ENCODE measurements at regions not wholly inside any gene's neighbourhood (a gene's known extent, or its start where the extent isn't known, plus 50 kb on each side); places are given as distances from the start of the nearest gene placed in this dataset.

GRCh38 chr13:31631746-31632145 lies 107.6 kb upstream of the RXFP2 start:
- H3K27ac ChIP-seq = no peak overlapping the region
- DNase-seq (no peak), ATAC-seq (no peak)
- H3K27me3 ChIP-seq = no peaks in the 10 kb centered on the region
- TF ChIP-seq CTCF (IDR thresholded peaks at IDR 0.05) (no peak), POLR2A (IDR thresholded peaks at IDR 0.05) (no peak)
- no peak overlapping the region for H3K4me3 ChIP-seq
- no peaks in the 10 kb centered on the region for H3K36me3 ChIP-seq
- intact Hi-C loops (cut with DNase I) = no loop called here
- no peaks in the 10 kb centered on the region for H3K4me1 ChIP-seq
- H3K9me3 ChIP-seq = no peaks in the 10 kb centered on the region

- Histone ChIP-seq H3K27me3 (no peaks in the 10 kb centered on the region), H3K4me1 (no peaks in the 10 kb centered on the region), H3K36me3 (no peaks in the 10 kb centered on the region), H3K9me3 (no peaks in the 10 kb centered on the region), H3K27ac (no peak overlapping the region), H3K4me3 (no peak overlapping the region)
- TF ChIP-seq CTCF (IDR thresholded peaks at IDR 0.05) (no peak), POLR2A (IDR thresholded peaks at IDR 0.05) (no peak)
- intact Hi-C loops (cut with DNase I) = no loop called here
- WGBS (ENCODE audit: insufficient coverage, low coverage, low lambda C conversion rate, missing lambda C conversion rate) = no CpG with 5 or more reads among the region's 1 CpG
- no peak for DNase-seq
- no peak for ATAC-seq
Measured at GRCh38 chr13:31638577-31638976, 100.7 kb upstream of the RXFP2 start.

GRCh38 chr13:31639443-31640163 lies 99.7 kb upstream of the RXFP2 start:
- intact Hi-C loops (cut with DNase I) = no loop called here
- TF ChIP-seq CTCF (IDR thresholded peaks at IDR 0.05) (no peak), POLR2A (IDR thresholded peaks at IDR 0.05) (no peak)
- Histone ChIP-seq H3K4me3 (no peak overlapping the region), H3K4me1 (no peaks in the 10 kb centered on the region), H3K9me3 (no peaks in the 10 kb centered on the region), H3K27ac (no peak overlapping the region), H3K36me3 (no peaks in the 10 kb centered on the region), H3K27me3 (no peaks in the 10 kb centered on the region)
- DNase-seq = no peak
- no peak for ATAC-seq
- WGBS (ENCODE audit: insufficient coverage, low coverage, low lambda C conversion rate, missing lambda C conversion rate) = 53% methylated on average over 5 of the region's 5 CpGs

DNA sequence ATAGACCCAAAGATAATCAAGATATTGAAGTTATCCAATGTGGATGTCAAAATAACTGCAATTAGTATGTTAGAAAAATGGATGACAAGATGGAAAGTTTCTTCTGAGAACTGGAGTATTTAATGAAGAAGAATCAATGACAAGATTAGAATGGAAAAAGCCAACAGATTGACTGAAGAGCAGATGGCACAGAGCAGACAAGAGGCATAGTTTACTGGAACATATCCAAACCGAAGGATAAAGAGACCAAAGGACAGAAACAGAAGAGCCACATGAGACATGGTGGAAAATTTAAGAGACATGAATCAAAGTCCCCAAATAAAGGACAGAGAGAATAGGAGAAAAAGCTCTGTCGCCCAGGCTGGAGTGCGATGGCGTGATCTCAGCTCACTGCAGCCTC lies 89.6 kb upstream of the RXFP2 start:
- Histone ChIP-seq H3K27ac (no peak overlapping the region), H3K36me3 (no peaks in the 10 kb centered on the region), H3K27me3 (no peaks in the 10 kb centered on the region), H3K9me3 (no peaks in the 10 kb centered on the region), H3K4me3 (no peak overlapping the region), H3K4me1 (no peaks in the 10 kb centered on the region)
- WGBS (ENCODE audit: insufficient coverage, low coverage, low lambda C conversion rate, missing lambda C conversion rate) = 79% methylated on average over 4 of the region's 4 CpGs
- DNase-seq (no peak), ATAC-seq (no peak)
- no peak for TF ChIP-seq POLR2A (IDR thresholded peaks at IDR 0.05)
- TF ChIP-seq CTCF (IDR thresholded peaks at IDR 0.05) = no peak
- intact Hi-C loops (cut with DNase I) = no loop called here

GRCh38 chr13:31653730-31654129 lies 85.6 kb upstream of the RXFP2 start:
- no peak for ATAC-seq
- intact Hi-C loops (cut with DNase I) = no loop called here
- H3K4me3 ChIP-seq = no peak overlapping the region
- H3K36me3 ChIP-seq = no peaks in the 10 kb centered on the region
- H3K27me3 ChIP-seq = no peaks in the 10 kb centered on the region
- no peaks in the 10 kb centered on the region for H3K4me1 ChIP-seq
- DNase-seq = no peak
- H3K9me3 ChIP-seq = no peaks in the 10 kb centered on the region
- TF ChIP-seq POLR2A (IDR thresholded peaks at IDR 0.05) (no peak), CTCF (IDR thresholded peaks at IDR 0.05) (no peak)
- WGBS (ENCODE audit: insufficient coverage, low coverage, low lambda C conversion rate, missing lambda C conversion rate) = 14% methylated on average over 2 of the region's 2 CpGs
- H3K27ac ChIP-seq = no peak overlapping the region
